ENCODE measurements at regions not wholly inside any gene's neighbourhood (a gene's known extent, or its start where the extent isn't known, plus 50 kb on each side); places are given as distances from the start of the nearest gene placed in this dataset.

GRCh38 chr6:167762259-167762962, 64.3 kb upstream of the AFDN start:
- no peak overlapping the region for H3K4me3 ChIP-seq (ENCODE audit: low read depth, low read length)
- POLR2A ChIA-PET = no interaction called here
- H3K36me3 ChIP-seq (ENCODE audit: control insufficient read depth in 2 of 2, insufficient read depth in 1 of 2, low read length in 2 of 2) = no peaks in the 10 kb centered on the region
- no peak overlapping the region for H3K27ac ChIP-seq (ENCODE audit: extremely low read depth, low read depth, low read length)
- H3K9me3 ChIP-seq (ENCODE audit: control insufficient read depth, insufficient read depth, low read depth, low read length) = no peaks in the 10 kb centered on the region
- CTCF ChIA-PET = no interaction called here
- TF ChIP-seq ZNF23 (tag by site-specific recombination; IDR thresholded peaks at IDR 0.05; ENCODE audit: borderline replicate concordance) (no peak), ZNF777 (tag by site-specific recombination; IDR thresholded peaks at IDR 0.05; ENCODE audit: borderline replicate concordance) (no peak), ZFP69B (tag by site-specific recombination; IDR thresholded peaks at IDR 0.05) (no peak), RBAK (tag by site-specific recombination; IDR thresholded peaks at IDR 0.05) (no peak), ZNF24 (tag by site-specific recombination; IDR thresholded peaks at IDR 0.05) (no peak), KLF7 (tag by site-specific recombination; IDR thresholded peaks at IDR 0.05; ENCODE audit: borderline replicate concordance) (no peak), ZNF645 (tag by site-specific recombination; IDR thresholded peaks at IDR 0.05) (no peak), PRDM1 (tag by site-specific recombination; IDR thresholded peaks at IDR 0.05) (no peak), ZNF433 (tag by site-specific recombination; IDR thresholded peaks at IDR 0.05; ENCODE audit: low read depth) (no peak), ZNF549 (tag by site-specific recombination; IDR thresholded peaks at IDR 0.05) (no peak), ZNF2 (tag by site-specific recombination; IDR thresholded peaks at IDR 0.05) (no peak)
- H3K4me1 ChIP-seq (ENCODE audit: control insufficient read depth, insufficient read depth, low read length) = no peaks in the 10 kb centered on the region

GRCh38 chr6:167763056-167763944, 63.4 kb upstream of the AFDN start:
- H3K4me1 ChIP-seq (ENCODE audit: control insufficient read depth, insufficient read depth, low read length) = no peaks in the 10 kb centered on the region
- no peak overlapping the region for H3K4me3 ChIP-seq (ENCODE audit: low read depth, low read length)
- POLR2A ChIA-PET = no interaction called here
- no peaks in the 10 kb centered on the region for H3K36me3 ChIP-seq (ENCODE audit: control insufficient read depth in 2 of 2, insufficient read depth in 1 of 2, low read length in 2 of 2)
- TF ChIP-seq HOXD13 (CRISPR knock-in tag; IDR thresholded peaks at IDR 0.05; ENCODE audit: borderline replicate concordance) = no peak
- no peak overlapping the region for H3K27ac ChIP-seq (ENCODE audit: extremely low read depth, low read depth, low read length)
- H3K9me3 ChIP-seq (ENCODE audit: control insufficient read depth, insufficient read depth, low read depth, low read length) = no peaks in the 10 kb centered on the region
- CTCF ChIA-PET = no interaction called here

GRCh38 chr6:167764215-167764614, 62.5 kb upstream of the AFDN start:
- POLR2A ChIA-PET = no interaction called here
- TF ChIP-seq ZNF707 (tag by site-specific recombination; IDR thresholded peaks at IDR 0.05) = no peak
- no peak for TF ChIP-seq HOXA7 (CRISPR knock-in tag; IDR thresholded peaks at IDR 0.05; ENCODE audit: borderline replicate concordance)
- no peak overlapping the region for H3K27ac ChIP-seq (ENCODE audit: extremely low read depth, low read depth, low read length)
- CTCF ChIA-PET = no interaction called here
- H3K4me1 ChIP-seq (ENCODE audit: control insufficient read depth, insufficient read depth, low read length) = no peaks in the 10 kb centered on the region
- no peaks in the 10 kb centered on the region for H3K36me3 ChIP-seq (ENCODE audit: control insufficient read depth in 2 of 2, insufficient read depth in 1 of 2, low read length in 2 of 2)
- no peak overlapping the region for H3K4me3 ChIP-seq (ENCODE audit: low read depth, low read length)
- H3K9me3 ChIP-seq (ENCODE audit: control insufficient read depth, insufficient read depth, low read depth, low read length) = no peaks in the 10 kb centered on the region

GRCh38 chr6:167764713-167765479, 61.8 kb upstream of the AFDN start:
- CTCF ChIA-PET = interaction anchor here (0.6 kb wide), 1 partner anchor 131 kb away, joined by 5 read pairs; no protein-coding TSS in a partner anchor
- POLR2A ChIA-PET = no interaction called here
- H3K4me3 ChIP-seq (ENCODE audit: low read depth, low read length) = no peak overlapping the region
- no peaks in the 10 kb centered on the region for H3K36me3 ChIP-seq (ENCODE audit: control insufficient read depth in 2 of 2, insufficient read depth in 1 of 2, low read length in 2 of 2)
- no peaks in the 10 kb centered on the region for H3K9me3 ChIP-seq (ENCODE audit: control insufficient read depth, insufficient read depth, low read depth, low read length)
- H3K4me1 ChIP-seq (ENCODE audit: control insufficient read depth, insufficient read depth, low read length) = no peaks in the 10 kb centered on the region
- no peak overlapping the region for H3K27ac ChIP-seq (ENCODE audit: extremely low read depth, low read depth, low read length)
- TF ChIP-seq PRDM10 (tag by site-specific recombination; IDR thresholded peaks at IDR 0.05) (no peak), ZNF426 (tag by site-specific recombination; IDR thresholded peaks at IDR 0.05) (no peak), ZNF549 (tag by site-specific recombination; IDR thresholded peaks at IDR 0.05) (no peak), ZNF660 (tag by site-specific recombination; IDR thresholded peaks at IDR 0.05) (no peak), ZNF18 (tag by site-specific recombination; IDR thresholded peaks at IDR 0.05) (no peak), ZNF664 (tag by site-specific recombination; IDR thresholded peaks at IDR 0.05) (no peak), ZNF223 (tag by site-specific recombination; IDR thresholded peaks at IDR 0.05) (no peak)
